BLaER1 (cell line): ENCODE measurements at regions not wholly inside any gene's neighbourhood (a gene's known extent, or its start where the extent isn't known, plus 50 kb on each side); places are given as distances from the start of the nearest gene placed in this dataset.

Experiments used
- H3K27ac ChIP-seq: shearing (Covaris generic); formaldehyde crosslinking; 2 replicates; pipeline ENCODE4 v1.8.1; 2022
- H3K27me3 ChIP-seq: shearing (Covaris generic); formaldehyde crosslinking; 2 replicates; pipeline ENCODE4 v1.8.1; 2022
- H3K36me3 ChIP-seq: shearing (Covaris generic); formaldehyde crosslinking; 2 replicates; pipeline ENCODE4 v1.8.1; 2022
- H3K4me1 ChIP-seq: shearing (Covaris generic); formaldehyde crosslinking; 2 replicates; pipeline ENCODE4 v1.8.1; 2022
- H3K4me2 ChIP-seq: shearing (Covaris generic); formaldehyde crosslinking; 2 replicates; pipeline ENCODE4 v1.8.1; 2022
- H3K4me3 ChIP-seq: shearing (Covaris generic); formaldehyde crosslinking; 2 replicates; pipeline ENCODE4 v1.8.1; 2022
- H3K9ac ChIP-seq: shearing (Covaris generic); formaldehyde crosslinking; 2 replicates; pipeline ENCODE4 v1.8.1; 2022
- H3K9me3 ChIP-seq: shearing (Covaris generic); formaldehyde crosslinking; 2 replicates; pipeline ENCODE4 v1.8.1; 2022
- H4K20me1 ChIP-seq: shearing (Covaris generic); formaldehyde crosslinking; 2 replicates; pipeline ENCODE4 v1.8.1; 2022
- Cebpa-rat ChIP-seq: shearing (Covaris generic); IDR thresholded peaks from 2 replicates; pipeline ENCODE4 v1.8.1; 2022

DNA sequence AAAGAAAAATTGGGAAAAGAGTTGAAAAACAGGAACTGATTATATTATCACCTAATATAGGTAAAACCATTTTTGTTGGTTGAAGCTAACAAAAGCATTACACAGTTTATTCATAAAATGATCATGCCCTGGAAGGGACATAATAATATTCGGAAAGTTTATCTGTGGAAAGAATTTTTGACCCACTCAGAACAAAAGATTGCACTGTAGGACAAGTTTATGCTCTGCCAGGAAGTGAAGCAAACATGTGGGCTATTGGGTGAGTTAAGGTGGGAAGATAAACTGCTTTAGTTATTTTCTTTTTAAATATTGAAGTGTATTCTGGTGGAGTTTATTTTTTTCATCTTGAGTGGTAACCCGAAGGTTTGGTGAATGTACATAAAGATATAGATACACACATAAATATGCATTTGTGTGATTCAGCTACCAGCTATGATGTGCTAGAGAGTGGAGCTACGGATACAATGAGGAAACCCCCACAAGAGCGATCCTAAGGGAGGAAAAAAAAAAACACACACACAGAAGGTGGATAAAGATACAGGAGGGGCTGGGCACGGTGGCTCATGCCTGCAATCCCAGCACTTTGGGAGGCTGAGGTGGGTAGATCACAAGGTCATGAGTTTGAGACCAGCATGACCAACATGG is 506.4 kb upstream of the THBS1 start:
- Histone ChIP-seq H4K20me1 (no peaks in the 10 kb centered on the region), H3K4me1 (no peaks in the 10 kb centered on the region), H3K4me2 (no peak overlapping the region), H3K27ac (no peak overlapping the region), H3K9me3 (no peaks in the 10 kb centered on the region), H3K36me3 (no peaks in the 10 kb centered on the region), H3K27me3 (no peaks in the 10 kb centered on the region), H3K9ac (no peak overlapping the region), H3K4me3 (no peak overlapping the region)
- TF ChIP-seq Cebpa-rat = no peak

DNA sequence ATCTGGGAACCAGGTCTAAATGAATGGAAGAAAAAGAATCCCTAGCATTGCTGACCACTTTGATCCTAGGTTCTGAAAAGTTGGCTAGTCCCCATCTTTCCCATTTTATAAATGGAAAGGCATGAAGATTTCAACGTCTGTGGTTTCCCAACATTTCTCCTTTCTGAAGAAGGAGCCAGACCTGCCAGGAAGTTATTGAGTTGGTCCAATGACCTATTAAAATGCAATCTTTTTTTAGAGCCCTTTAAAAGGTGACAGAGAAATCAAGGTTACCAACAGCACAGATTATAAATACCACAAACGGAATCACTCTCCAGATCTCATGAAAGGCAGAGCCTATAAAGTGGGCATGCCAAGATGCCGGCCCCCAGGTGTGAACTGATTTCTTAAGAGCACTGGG is 505.6 kb upstream of the THBS1 start:
- H3K27me3 ChIP-seq = no peaks in the 10 kb centered on the region
- no peak overlapping the region for H3K4me3 ChIP-seq
- TF ChIP-seq Cebpa-rat = no peak
- H3K27ac ChIP-seq = no peak overlapping the region
- no peaks in the 10 kb centered on the region for H3K4me1 ChIP-seq
- no peaks in the 10 kb centered on the region for H3K36me3 ChIP-seq
- H4K20me1 ChIP-seq = no peaks in the 10 kb centered on the region
- H3K9ac ChIP-seq = no peak overlapping the region
- no peaks in the 10 kb centered on the region for H3K9me3 ChIP-seq
- H3K4me2 ChIP-seq = no peak overlapping the region

GRCh38 chr15:39075756-39076341 is 505.0 kb upstream of the THBS1 start:
- Histone ChIP-seq H3K36me3 (no peaks in the 10 kb centered on the region), H3K27me3 (no peaks in the 10 kb centered on the region), H3K4me2 (no peak overlapping the region), H3K4me1 (no peaks in the 10 kb centered on the region), H3K9me3 (no peaks in the 10 kb centered on the region), H3K9ac (no peak overlapping the region), H3K4me3 (no peak overlapping the region), H4K20me1 (no peaks in the 10 kb centered on the region), H3K27ac (no peak overlapping the region)
- TF ChIP-seq Cebpa-rat = no peak

DNA sequence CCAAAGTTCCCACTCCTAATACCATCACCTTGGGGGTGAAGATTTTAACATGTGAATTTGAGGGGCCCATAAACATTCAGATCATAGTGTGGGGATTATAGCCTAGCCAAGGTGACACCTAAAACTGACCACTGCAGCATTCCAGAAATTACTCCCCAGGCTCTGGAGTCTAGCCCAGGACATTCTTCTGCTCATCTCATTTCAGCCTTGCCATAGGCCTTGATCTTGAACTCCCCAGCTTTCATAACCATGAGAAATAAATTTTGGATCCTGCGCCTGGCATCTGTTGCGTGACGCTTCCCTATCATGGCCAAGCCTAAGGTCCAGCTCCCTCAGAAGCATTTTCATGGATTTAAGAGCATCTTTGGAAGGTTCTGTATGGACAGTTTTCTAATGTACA is 502.9 kb upstream of the THBS1 start:
- no peak for TF ChIP-seq Cebpa-rat
- Histone ChIP-seq H3K27ac (no peak overlapping the region), H3K4me1 (no peaks in the 10 kb centered on the region), H3K4me2 (no peak overlapping the region), H3K36me3 (no peaks in the 10 kb centered on the region), H3K4me3 (no peak overlapping the region), H3K9me3 (no peaks in the 10 kb centered on the region), H3K27me3 (no peaks in the 10 kb centered on the region), H4K20me1 (no peaks in the 10 kb centered on the region), H3K9ac (no peak overlapping the region)

DNA sequence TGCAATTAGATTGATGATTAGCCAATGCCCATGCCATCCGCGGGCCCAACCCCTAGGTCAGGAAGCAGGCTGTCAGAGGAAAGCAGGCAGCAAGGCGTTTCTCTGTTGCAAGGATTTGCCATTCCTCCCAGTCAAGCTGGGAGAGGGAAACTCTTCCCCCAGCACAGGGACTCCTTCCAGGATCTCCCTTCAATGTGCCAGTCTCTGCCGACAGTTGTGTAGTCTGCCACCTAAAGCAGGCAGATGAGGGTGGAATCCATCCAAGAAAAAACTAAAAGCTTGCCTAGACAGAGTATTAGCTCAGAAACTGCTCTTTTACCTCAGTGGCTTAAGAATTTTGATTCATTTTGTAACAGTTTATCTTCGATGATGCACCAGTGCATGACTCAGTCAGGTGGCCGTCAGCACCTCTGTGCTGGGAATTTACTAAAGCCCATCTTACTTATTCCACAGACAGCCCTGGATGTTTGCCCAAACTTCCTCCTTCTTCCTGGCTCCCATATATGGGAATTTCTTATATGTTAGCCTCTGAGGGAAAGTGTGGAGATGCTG is 501.5 kb upstream of the THBS1 start:
- no peaks in the 10 kb centered on the region for H3K27me3 ChIP-seq
- H3K36me3 ChIP-seq = no peaks in the 10 kb centered on the region
- H3K27ac ChIP-seq = no peak overlapping the region
- no peaks in the 10 kb centered on the region for H3K4me1 ChIP-seq
- no peak overlapping the region for H3K9ac ChIP-seq
- no peak overlapping the region for H3K4me3 ChIP-seq
- H3K9me3 ChIP-seq = no peaks in the 10 kb centered on the region
- no peaks in the 10 kb centered on the region for H4K20me1 ChIP-seq
- no peak for TF ChIP-seq Cebpa-rat
- no peak overlapping the region for H3K4me2 ChIP-seq

DNA sequence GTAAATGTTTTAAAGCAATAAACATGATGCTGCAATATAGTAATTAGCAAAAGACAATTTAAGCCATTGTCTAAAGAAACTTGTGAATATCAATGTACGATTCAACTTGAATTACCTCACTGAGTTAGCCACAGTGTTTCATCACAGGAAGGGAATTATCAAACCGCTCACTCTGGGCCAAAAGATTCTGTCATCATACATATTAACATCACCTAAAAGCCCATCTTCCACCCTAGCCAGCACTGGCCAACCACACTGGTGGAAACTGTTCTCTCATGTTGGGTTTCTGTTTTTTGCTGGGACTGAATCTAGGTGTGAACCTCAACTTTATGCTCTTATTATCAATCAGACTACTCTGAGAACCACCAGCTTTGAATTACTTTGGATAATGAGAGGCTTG is 497.7 kb upstream of the THBS1 start:
- no peak for TF ChIP-seq Cebpa-rat
- H3K4me2 ChIP-seq = no peak overlapping the region
- H3K4me3 ChIP-seq = no peak overlapping the region
- no peak overlapping the region for H3K27ac ChIP-seq
- H3K9me3 ChIP-seq = no peaks in the 10 kb centered on the region
- H3K27me3 ChIP-seq = no peaks in the 10 kb centered on the region
- H4K20me1 ChIP-seq = no peaks in the 10 kb centered on the region
- H3K4me1 ChIP-seq = no peaks in the 10 kb centered on the region
- no peaks in the 10 kb centered on the region for H3K36me3 ChIP-seq
- no peak overlapping the region for H3K9ac ChIP-seq

GRCh38 chr15:39084674-39085530 is 496.0 kb upstream of the THBS1 start:
- Histone ChIP-seq H3K36me3 (no peaks in the 10 kb centered on the region), H3K4me1 (no peaks in the 10 kb centered on the region), H3K4me3 (no peak overlapping the region), H3K27me3 (no peaks in the 10 kb centered on the region), H3K9ac (no peak overlapping the region), H3K9me3 (no peaks in the 10 kb centered on the region), H4K20me1 (no peaks in the 10 kb centered on the region), H3K27ac (no peak overlapping the region), H3K4me2 (no peak overlapping the region)
- TF ChIP-seq Cebpa-rat = no peak

- Histone ChIP-seq H3K27ac (no peak overlapping the region), H3K4me3 (no peak overlapping the region), H3K9me3 (no peaks in the 10 kb centered on the region), H3K4me2 (no peak overlapping the region), H3K36me3 (no peaks in the 10 kb centered on the region), H4K20me1 (no peaks in the 10 kb centered on the region), H3K9ac (no peak overlapping the region), H3K27me3 (no peaks in the 10 kb centered on the region), H3K4me1 (no peaks in the 10 kb centered on the region)
- TF ChIP-seq Cebpa-rat = no peak
Observed at GRCh38 chr15:39086641-39087040, 494.2 kb upstream of the THBS1 start.

GRCh38 chr15:39088156-39088555 is 492.7 kb upstream of the THBS1 start:
- Histone ChIP-seq H3K27me3 (no peaks in the 10 kb centered on the region), H3K4me1 (no peaks in the 10 kb centered on the region), H3K4me2 (no peak overlapping the region), H4K20me1 (no peaks in the 10 kb centered on the region), H3K9ac (no peak overlapping the region), H3K9me3 (no peaks in the 10 kb centered on the region), H3K4me3 (no peak overlapping the region), H3K36me3 (no peaks in the 10 kb centered on the region), H3K27ac (no peak overlapping the region)
- no peak for TF ChIP-seq Cebpa-rat

- Histone ChIP-seq H3K9ac (no peak overlapping the region), H3K4me1 (no peaks in the 10 kb centered on the region), H3K4me3 (no peak overlapping the region), H4K20me1 (no peaks in the 10 kb centered on the region), H3K9me3 (no peaks in the 10 kb centered on the region), H3K4me2 (no peak overlapping the region), H3K27me3 (no peaks in the 10 kb centered on the region), H3K36me3 (no peaks in the 10 kb centered on the region), H3K27ac (no peak overlapping the region)
- TF ChIP-seq Cebpa-rat = no peak
Observed at GRCh38 chr15:39092354-39092753, 488.5 kb upstream of the THBS1 start.
